NCI-H2107 treated with DMSO at 0.1 percent for 48 hours (cell line): ENCODE measurements at regions not wholly inside any gene's neighbourhood (a gene's known extent, or its start where the extent isn't known, plus 50 kb on each side); places are given as distances from the start of the nearest gene placed in this dataset.
"Not testable (repeated sequence)": the region's sequence is repeated elsewhere in the genome, so short reads cannot be mapped to it uniquely, and the experiment has no call there.

ENCODE experiments used
- DNase-seq: peaks from one replicate; lab custom pipeline; 2025; ENCODE audit not compliant: unreplicated experiment; lab: John Stamatoyannopoulos, UW

DNA sequence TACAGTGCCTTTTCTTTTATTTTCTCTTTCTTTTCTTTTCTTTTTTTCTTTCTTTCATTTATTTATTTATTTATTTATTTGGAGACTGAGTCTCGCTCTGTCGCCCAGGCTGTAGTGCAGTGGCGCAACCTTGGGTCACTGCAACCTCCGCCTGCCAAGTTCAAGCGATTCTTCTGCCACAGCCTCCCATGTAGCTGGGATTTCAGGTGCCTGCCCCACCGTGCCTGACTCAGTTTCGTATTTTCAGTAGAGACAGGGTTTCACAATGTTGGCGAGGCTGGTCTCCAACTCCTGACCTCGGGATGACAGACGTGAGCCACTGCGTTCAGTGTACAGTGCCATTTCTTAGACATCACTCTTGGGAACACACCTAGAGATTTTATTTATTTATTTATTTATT is 110.0 kb upstream of the ANKRD30BL start:
- not testable (repeated sequence) for DNase-seq

DNA sequence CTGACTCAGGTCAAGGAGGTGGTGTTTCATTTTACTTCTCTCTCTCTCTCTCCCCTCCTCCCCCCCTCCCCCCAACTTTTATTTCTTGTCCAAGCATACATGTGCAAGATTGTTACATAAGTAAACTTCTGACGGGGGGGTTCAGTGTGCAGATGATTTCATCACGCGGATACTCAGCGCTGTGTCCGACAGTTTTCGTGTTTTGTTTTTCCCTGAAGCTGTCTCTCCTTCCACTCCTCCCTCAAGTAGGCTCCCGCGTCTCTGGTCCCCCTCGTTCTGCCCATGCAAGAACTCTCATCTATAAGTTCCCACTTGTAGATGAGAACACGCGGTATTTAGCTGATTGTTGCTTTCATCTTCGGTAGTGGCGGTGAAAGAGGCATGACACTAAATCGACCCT is 111.0 kb upstream of the ANKRD30BL start:
- DNase-seq = no peak

DNA sequence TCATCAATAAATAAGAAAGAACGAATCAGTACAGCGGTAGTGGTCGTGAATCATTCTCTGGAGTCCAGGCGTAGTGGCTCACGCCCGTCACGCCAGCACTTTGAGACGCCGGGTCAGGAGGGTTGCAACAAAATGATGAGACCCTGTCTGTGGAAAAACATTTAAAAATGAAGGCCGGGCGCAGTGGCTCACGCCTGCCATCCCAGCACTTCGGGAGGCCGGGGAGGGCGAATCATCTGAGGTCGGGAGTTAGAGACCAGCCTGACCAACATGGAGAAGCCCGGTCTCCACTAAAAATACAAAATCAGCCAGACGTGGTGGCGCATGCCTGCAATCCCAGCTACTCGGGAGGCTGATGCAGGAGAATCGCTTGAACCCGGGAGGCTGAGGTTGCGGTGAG is 111.8 kb upstream of the ANKRD30BL start:
- DNase-seq = not testable (repeated sequence)

DNA sequence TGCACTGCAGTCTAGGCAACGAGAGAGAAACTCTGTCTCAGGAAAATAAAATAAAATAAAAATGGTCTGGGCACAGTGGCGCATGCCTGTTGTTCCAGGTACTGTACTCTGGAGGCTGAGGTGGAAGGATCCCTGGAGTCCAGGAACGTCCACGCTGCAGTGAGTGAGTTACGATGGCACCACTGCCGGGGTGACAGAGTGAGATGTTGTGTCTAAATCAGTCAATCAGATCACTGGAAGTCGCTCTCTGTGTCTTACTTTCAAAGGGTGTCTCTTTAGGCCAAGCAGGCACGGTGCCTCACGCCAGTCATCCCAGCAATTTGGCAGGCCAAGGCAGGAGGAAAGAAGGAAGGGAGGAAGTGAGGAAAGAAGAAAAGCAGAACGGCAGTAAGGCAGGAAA is 112.2 kb upstream of the ANKRD30BL start:
- no peak for DNase-seq

DNA sequence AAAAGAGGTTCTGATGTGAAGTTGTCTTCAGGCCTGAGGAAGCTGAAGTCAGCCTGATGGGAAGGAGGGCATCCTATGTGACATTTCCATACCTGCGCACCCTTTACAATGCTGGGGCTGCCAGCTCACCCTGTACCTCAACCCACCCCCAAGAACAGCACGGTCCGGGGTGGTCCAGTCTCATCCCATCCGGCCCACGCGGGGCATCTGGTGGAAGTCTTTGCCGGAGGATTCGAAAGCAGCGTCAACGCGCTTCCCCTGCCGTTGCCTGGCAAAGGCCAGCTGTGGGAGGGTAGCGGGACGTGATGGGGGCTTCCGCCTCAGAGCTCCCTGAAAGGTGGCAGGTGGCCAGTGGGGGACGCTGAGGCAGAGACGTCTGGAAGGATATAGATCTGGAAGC is 113.6 kb upstream of the ANKRD30BL start:
- no peak for DNase-seq

DNA sequence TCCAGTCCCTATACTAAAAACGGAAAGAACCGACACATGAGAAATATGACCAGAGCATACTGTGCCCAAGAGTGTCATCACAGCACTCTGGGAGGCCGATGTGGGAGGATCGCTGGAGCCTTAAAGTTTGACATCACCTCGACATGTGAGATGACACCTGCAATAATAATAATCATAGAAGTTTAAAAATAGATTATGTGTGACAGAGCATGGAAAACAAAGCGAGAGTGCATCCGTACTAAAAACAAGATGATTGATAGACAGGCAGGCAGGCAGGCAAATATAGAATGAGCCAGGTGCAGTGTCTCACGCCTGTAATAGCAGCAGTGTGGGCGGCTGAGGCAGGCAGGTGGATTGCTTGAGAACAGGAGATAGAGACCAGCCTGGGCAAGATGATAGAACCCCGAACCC is 114.8 kb upstream of the ANKRD30BL start:
- no peak for DNase-seq

DNA sequence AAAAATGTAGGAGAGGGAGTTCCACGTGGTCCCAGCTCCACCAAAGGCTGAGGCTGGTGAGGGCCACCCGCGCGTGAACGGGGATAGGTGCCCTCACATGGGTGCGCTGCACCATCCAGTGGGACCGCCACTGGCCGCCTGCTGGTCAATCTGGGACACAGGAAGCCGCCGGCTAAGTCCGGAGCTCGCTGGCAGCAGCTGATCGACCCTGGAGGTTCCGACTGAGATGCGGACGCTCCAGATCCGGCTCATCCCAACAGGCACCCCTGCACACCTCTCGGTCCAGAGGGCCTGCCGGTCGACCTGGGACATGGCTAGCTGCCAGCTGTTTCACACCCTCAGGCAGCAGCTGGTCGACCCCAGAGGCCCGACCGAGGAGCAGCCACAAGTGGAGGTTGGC is 116.5 kb upstream of the ANKRD30BL start:
- DNase-seq = no peak

DNA sequence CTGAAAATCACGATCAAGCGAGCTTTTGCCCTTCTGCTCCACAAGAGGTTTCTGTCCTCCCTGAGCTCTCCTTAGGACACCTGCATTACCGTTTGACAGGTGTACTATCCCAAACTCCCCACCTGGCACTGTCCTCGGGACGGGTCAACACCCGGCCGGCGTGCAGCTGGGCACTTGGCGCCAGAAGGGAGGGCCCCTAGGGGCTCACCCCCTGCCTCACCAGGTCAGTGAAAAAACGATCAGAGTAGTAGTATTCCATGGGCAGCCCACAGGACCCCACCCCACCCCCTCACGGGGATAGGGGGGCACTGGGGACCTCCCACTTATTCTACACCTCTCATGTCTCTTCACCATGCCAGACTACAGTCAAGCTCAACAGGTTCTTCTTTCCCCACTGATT is 117.6 kb upstream of the ANKRD30BL start:
- no peak for DNase-seq

DNA sequence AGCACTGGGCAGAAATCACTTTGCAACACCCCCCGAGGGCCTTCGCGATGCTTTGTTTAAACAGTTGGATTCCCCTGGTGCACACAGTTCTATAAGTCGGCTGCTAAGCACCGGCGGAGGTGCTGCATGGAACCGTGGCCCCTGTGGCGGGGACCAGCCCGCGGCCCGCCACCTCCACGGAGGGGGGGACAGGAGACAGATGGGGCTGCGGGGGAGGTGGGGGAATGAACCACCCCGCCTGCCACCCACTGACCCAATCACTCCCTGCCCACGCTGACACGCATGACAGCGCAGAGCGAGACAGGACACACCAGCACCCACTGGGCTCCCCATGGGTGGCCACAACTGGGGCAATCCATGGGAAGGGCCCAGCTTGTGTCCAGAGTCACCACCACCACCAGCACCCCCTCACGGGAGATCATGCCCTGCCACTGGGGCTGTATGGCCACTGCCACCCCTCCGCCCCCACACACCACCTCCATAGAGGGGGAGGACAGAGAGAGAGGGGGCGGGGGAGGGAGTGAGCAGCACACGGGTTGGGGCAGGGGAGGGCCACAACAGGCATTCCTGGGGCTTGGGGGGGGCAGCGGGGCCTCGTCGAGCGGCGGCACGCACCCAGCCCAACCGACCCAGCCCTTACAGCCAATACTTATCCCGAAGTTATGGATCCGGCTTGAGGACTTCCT is 118.3 kb upstream of the ANKRD30BL start:
- no peak for DNase-seq

DNA sequence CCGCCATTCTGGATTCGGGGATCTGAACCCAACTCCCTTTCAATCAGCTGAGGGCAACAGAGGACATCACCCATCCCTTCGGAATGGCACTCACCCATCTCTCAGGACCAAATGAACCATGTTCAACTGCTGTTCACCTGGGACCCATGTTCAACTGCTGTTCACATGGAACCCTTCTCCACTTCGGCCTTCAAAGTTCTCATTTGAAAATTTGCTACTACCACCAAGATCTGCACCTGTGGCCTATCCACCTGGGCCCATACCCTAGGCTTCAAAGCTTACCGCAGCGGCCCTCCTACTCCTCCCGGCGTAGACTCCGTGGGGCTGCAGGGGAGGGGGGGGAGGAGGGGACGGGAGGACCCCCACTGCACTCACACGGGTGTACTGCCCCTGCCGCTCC is 119.2 kb upstream of the ANKRD30BL start:
- no peak for DNase-seq

DNA sequence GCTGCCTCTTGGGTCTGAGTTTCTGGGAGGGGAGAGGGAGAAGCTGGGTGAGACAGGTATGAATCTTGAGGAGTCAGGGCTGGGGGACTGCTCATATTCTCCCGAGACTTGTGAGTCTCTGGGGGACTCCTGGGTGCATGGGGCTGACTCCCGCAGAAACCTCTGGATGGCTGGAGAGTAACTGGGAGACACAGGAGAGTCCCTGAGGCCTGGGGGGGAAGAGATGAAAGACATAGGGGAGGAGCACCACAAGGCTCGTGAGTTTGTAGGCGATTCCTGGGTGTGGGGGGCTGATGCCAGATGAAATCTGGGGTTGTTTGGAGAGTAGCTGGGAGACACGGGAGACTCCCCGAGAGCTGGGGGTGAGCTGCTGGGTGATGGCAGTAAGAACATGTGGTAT is 120.4 kb upstream of the ANKRD30BL start:
- DNase-seq = not testable (repeated sequence)

DNA sequence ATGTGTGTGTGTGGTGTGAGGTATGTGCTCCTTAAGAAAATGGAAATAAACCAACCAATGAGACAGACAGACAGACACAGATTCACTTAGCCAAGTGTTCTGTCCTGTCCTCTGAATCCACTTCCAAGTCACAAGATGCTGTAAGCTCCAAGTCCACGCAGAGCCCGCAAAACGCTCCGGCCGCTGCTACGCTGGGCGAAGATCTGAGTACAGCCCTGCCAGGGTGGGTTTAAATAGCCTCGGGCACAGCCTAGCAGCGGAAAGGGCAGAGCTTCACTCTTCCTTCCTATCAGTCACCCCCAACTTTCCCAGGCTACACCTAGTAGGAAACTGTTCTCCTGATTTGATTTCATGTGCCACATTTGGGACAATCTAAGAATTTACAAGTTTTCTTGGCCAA is 121.2 kb upstream of the ANKRD30BL start:
- DNase-seq = no peak

DNA sequence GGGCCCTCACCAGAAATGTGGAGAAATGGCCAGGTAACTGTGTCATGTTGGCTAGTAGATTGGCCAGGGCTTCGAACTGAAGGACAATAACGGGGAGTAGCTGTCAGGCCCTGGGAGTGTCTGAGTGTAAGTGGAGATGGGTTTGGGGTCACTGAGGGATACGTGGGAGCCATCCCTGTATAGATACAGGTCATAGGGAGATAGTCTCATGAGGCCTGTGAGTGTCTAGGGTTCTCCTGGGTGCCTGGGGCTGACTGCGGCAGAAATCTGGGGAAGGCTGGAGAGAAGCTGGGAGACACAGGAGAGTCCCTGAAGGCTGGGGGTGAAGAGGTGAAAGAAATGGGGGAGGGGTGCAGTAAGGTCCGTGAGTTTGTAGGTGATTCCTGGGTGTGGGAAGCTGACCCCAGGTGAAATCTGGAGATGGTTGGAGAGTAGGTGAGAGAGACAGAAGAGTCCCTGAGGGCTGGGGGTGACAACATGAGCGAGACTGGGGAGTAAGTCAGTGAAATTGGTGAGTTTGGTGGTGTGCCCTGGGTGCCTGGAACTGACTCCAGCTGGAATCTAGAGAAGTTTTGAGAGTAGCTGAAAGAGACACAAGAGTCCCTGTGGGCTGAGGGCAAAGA is 124.6 kb upstream of the ANKRD30BL start:
- not testable (repeated sequence) for DNase-seq

DNA sequence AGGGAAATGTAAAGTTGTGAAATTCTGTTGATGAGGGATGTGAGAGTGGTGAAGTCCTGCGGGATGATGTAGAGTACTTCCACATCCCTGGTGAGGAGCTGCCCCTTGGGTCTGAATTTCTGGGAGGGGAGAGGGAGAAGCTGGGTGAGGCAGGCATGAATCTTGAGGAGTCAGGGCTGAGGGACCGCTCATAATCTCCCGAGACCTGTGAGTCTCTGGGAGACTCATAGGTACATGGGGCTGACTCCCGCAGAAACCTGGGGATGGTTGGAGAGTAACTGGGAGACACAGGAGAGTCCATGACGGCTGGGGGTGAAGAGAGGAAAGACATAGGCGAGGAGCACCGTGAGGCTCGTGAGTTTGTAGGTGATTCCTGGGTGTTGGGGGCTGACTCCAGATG is 126.2 kb upstream of the ANKRD30BL start:
- DNase-seq = not testable (repeated sequence)

DNA sequence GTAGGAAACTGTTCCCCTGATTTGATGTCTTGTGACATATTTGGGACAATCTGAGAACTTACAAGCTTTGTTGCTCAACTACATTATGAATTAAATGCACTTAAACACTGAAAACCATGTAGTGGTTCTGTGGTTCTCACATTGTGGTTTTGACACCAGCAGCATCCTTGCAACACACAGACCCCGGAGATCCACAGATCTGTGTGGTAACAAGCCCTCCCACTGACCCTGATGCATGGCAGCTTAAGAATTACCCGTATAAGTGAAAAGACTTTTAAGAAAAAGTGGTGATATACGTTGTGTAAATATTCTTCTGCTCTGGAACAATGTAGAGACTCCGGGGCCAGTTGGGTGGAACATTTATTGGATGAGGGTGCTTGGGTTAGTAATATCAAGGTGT is 127.4 kb upstream of the ANKRD30BL start:
- DNase-seq = not testable (repeated sequence)

DNA sequence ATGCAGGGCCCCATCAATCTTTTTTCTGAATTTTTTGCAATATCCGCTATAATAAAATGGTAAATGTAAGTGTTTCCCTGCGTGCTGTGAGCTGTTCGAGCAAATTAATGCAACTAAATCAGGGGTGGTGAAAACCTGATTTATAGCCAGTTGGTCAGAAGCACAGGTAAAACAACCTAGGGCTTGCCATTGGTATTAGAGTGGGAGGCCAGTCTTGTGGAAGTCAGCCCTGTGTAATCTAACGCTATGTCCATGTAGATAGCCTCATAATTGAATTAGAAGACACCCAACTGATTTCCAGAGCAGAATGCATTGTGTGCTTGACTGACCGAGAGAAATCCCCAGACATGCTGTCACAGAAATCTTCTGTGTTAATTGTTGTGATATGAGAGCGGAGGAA is 126.8 kb upstream of the GPR39 start:
- DNase-seq = not testable (repeated sequence)

DNA sequence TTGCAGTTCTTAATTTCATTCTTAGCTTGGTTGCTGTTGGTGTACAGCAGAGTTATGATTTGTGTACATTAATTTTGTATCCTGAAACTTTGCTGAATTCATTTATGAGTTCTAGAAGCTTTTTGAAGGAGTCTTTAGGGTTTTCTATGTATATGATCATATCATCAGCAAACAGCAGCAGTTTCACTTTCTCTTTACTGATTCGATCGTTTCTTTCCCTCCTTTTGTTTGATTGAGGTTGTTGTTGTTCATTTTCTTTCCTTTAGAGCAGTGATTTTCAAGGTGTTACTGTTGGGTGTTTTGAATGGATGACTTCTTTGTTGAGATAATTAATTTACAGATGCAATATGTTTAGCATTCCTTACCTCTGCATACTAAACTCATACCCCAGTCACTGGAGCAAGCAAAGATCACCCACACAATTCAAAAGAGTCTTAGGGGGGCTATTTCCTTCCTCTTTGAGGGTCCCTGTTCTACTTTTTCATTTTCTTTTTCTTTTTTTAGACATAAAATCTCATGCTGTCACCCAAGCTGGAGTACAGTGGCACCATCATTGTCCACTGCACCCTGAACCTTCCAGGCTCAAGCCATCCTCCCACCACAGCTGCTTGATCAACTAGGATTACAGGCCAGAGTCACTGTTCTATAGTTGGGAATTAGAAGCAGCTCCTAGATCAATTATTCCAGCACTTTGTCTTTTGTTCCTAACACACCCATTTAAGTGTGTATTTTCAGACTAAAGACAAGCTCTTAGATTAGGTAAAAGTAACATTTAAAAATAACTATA is 115.8 kb upstream of the GPR39 start:
- not testable (repeated sequence) for DNase-seq

DNA sequence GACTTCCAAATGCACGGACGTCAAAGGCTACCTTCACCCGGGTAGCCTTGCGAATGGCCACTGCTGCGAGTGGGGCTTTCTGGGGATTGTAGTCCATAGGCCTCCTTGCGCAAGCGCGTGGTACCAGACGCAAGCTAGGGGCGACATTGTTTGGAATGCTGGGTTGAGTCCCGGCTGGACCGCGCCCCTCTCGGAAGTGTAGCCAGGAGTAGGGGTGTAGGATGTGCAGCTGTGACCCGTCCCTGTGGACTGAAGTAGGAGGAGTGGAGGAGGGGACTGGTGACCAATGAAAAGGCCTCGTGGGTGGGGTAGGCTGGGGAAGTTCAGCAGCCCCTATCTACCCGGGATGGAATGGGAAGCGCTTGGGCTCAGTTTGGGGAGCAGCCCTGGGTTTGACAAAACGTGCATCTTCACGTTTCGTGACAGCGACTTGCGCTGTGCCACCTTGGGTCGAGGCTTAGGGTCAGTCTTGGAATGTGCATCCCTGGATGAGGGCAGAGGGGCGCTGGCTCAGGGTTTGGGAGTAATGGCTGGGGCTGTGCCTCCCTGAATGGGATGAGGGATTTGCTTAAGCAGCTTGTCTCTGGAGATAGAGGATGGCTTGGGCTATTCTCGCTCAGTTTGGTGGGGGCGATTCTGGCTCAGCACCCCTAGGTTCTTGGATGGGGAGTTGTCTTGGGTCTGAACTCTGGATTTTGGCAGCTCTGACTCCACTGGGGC is 111.8 kb upstream of the GPR39 start:
- not testable (repeated sequence) for DNase-seq

DNA sequence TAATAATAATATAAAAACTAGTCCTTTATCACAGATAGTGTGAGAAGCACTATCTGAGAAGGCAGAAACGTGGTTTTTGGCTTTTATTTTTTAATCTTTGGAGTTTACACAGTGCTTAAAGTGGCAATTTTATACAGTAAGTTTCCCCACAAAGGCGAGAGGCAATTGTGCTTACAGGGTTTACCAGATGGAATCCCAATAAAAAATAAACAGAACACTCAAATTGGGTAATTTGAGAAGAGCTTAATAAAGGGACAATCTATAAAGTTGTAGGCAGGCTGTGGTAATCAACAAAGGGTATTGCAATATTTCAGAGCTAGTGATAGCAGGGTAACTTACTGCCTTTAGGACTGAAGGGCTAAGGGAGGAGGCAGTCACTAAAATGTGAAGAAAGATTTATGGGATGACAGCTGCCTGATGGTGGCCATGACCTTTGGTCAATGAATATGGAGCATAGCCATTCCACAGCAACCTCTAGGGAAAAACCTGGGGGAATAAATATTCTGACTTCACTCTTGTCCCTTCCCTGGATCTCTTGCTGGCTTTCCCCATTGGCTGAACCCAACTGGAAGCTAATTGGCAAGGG is 108.9 kb upstream of the GPR39 start:
- not testable (repeated sequence) for DNase-seq

DNA sequence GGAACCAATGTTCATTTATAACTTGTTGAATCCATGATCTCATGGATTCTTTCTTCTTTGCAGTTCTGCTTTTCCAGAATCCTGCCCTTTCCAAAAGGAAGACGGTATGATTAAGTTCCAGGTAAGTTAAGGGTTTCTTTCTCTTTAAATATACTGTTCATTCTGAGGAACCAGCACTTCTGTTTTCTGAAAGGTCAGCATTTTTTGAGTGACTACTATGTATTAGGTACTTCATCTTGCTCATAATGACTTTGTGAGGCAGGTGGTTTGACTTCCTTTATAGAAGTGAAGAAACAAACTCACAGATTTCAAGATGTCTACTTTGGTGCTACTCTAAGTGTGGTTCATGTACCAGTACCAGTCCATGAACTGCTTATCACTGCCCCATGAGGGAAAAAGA is 107.4 kb upstream of the GPR39 start:
- DNase-seq = not testable (repeated sequence)

DNA sequence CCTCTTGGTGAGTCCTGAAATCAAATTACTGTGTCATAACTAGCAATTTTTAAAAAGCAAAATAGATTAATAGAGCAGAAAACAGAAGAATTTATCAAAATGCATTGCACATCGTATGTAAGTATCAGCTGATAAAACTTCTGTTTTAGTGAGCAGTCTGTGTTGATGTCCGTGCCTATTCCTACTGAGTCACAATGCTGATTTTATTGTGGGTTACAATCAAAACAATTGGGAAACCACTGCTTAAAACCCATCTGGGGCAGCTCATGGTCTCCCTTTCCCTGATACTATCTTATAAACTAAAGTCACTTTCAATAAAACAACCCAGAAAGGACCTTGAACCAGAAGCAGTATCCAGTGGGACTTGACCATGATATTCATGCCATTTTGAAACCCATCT is 101.1 kb upstream of the GPR39 start:
- not testable (repeated sequence) for DNase-seq
